ENCODE measurements at regions not wholly inside any gene's neighbourhood (a gene's known extent, or its start where the extent isn't known, plus 50 kb on each side); places are given as distances from the start of the nearest gene placed in this dataset.
A peak's percentile ranks its signal among the peaks of the same experiment; 100 is the strongest.

DNA sequence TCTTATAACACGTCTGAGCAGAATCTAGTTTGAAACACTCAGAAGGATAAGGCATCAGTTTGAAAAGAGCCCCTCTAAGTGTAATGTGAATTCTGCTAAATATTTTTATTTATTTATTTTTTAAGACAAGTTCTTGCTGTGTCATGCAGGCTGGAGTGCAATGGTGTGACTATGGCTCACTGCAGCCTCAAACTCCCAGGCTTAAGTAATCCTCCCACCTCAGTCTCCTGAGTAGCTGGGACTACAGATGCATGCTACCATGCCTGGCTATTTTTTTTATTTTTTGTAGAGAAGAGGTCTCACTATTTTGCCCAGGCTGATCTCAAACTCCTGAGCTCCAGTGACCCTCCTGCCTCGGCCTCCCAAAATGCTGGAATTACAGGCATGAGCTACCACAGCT, 225.9 kb upstream of the SEL1L start:
- WGBS, 4 donors, result 70 to 79% (median 77%) methylated on average over 2 of the region's 2 CpGs

DNA sequence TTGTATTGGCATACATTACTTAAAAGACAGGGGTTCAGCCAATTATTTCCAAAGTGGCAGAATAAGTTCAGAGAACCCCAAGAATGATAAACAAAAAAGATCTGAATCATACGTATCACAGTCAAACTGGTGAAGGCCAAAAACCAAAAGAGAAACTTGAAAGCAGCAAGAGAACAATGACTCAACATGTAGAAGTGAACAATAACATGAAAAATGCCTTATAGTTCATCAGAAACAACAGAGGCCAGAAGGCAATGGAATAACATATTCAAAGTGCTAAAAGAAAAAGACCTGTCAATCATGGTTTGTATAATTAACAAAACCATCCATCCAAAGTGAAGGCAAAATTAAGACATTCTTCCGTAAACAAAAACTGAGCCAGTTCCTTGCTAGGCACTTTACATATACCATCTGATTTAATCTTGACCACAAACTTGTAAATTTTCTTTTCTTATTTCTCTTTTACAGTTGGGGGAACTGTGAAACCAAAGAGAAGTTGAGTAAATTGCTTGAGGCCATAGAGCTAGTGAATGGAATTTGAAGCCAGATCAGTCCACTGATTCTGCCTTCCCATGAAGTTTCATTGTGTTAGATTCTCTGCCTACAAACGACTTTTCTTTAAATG, 232.1 kb upstream of the SEL1L start:
- Histone ChIP-seq H3K27ac (peak overlapping the region in 1 of 12 donors; percentile 44), H3K36me3 (no peaks in the 10 kb centered on the region), H3K4me3 (no peak overlapping the region), H3K9me3 (no peaks in the 10 kb centered on the region), H3K4me1 (peaks cover 0 to 19% (median 0%) of the 10 kb centered on the region in 12 donors), H3K27me3 (no peaks in the 10 kb centered on the region)
- ATAC-seq (no peak), DNase-seq (no peak)
- intact Hi-C loops (cut with DNase I), result no loop called here
- TF ChIP-seq, protein P1, sequence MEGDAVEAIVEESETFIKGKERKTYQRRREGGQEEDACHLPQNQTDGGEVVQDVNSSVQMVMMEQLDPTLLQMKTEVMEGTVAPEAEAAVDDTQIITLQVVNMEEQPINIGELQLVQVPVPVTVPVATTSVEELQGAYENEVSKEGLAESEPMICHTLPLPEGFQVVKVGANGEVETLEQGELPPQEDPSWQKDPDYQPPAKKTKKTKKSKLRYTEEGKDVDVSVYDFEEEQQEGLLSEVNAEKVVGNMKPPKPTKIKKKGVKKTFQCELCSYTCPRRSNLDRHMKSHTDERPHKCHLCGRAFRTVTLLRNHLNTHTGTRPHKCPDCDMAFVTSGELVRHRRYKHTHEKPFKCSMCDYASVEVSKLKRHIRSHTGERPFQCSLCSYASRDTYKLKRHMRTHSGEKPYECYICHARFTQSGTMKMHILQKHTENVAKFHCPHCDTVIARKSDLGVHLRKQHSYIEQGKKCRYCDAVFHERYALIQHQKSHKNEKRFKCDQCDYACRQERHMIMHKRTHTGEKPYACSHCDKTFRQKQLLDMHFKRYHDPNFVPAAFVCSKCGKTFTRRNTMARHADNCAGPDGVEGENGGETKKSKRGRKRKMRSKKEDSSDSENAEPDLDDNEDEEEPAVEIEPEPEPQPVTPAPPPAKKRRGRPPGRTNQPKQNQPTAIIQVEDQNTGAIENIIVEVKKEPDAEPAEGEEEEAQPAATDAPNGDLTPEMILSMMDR (IDR thresholded peaks at IDR 0.05), result no peak
- no peak for TF ChIP-seq POLR2A (IDR thresholded peaks at IDR 0.05)
- WGBS, 4 donors, result 71 to 78% (median 74%) methylated on average over 3 of the region's 3 CpGs

More for the DNA sequence above, 225.9 kb upstream of the SEL1L start:
- ATAC-seq (no peak), DNase-seq (no peak)
- Histone ChIP-seq H3K4me3 (no peak overlapping the region), H3K9me3 (peaks cover 0 to 9% (median 0%) of the 10 kb centered on the region in 12 donors), H3K36me3 (no peaks in the 10 kb centered on the region), H3K4me1 (no peaks in the 10 kb centered on the region), H3K27ac (no peak overlapping the region), H3K27me3 (no peaks in the 10 kb centered on the region)
- intact Hi-C loops (cut with DNase I), result no loop called here
- TF ChIP-seq POLR2A (IDR thresholded peaks at IDR 0.05), result no peak
- TF ChIP-seq, protein P1 (IDR thresholded peaks at IDR 0.05), result no peak

DNA sequence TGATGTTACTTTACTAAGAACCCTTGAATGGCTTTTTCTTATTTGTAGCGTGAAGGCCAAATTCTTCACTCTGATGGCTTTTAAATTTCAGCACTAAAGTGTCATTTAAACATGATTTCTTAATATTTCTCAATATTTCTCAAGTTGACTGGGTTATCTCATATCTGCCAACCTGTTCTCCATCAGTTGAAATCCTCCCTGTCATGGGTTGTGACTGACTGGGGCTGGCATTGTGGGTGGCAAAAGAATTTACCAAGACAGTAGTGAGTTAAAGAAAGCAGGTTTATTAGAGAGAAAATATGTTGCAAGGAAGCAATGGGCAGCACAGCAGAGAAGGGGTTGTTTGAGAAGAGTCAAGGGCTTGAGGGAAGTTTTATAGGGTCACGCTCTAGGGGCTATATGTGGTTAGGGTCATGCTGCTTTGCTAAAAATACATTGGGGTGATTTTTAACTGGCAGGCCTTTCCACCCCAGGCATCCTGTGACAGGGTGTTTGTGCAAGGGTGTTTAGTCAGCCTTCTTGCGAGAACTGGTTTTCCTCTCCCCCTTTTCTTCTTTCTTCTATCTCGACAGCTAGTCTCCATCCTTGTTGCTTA, 232.8 kb upstream of the SEL1L start:
- ATAC-seq (no peak), DNase-seq (no peak)
- WGBS, 4 donors, result 57 to 76% (median 70%) methylated on average over 4 of the region's 4 CpGs
- peak overlapping the region in 1 of 12 donors; percentile 44 for H3K27ac ChIP-seq
- peaks cover 0 to 25% (median 0%) of the 10 kb centered on the region in 12 donors for H3K4me1 ChIP-seq
- no peaks in the 10 kb centered on the region for H3K27me3 ChIP-seq
- no peak overlapping the region for H3K4me3 ChIP-seq
- no peak for TF ChIP-seq POLR2A (IDR thresholded peaks at IDR 0.05)
- TF ChIP-seq, protein P1 (IDR thresholded peaks at IDR 0.05), result no peak
- H3K36me3 ChIP-seq, result no peaks in the 10 kb centered on the region
- no peaks in the 10 kb centered on the region for H3K9me3 ChIP-seq
- intact Hi-C loops (cut with DNase I), result no loop called here

DNA sequence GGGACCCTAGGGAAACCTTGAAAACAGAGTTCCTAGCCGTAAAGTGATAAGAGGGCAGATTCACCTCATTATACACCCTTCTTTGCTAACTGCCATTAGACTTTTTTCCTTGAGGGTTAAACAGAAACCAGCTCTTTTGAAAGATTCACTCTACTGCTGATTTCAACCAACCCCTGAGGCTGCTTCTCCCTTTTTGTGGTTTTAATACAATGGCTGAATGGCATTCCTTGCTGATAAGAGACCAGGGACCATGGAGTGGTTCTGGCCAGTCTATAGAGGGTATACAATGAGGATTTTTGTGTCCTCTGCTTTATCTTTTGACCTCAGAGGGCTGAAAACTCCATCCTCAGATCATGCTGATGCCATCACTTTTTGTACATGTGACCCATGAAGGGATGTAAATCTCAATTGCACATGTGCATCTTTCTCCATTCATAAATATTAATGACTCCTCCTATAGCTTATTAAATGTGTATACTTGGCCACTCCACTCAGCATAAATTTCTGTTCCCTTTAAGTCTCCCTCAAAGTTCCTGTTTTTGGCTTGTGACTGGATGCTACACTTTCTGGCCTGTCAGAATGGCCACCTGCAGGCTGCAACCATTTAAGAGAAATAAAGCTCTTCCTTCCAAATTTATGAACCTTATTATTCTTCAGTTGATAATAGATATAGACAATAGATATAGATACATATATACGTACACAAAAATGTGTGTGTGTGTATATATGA, 233.8 kb upstream of the SEL1L start:
- no peaks in the 10 kb centered on the region for H3K36me3 ChIP-seq
- WGBS, 4 donors, result 81 to 89% (median 82%) methylated on average over 2 of the region's 2 CpGs
- no peak overlapping the region for H3K27ac ChIP-seq
- TF ChIP-seq, protein P1 (IDR thresholded peaks at IDR 0.05), result no peak
- no peak for TF ChIP-seq POLR2A (IDR thresholded peaks at IDR 0.05)
- intact Hi-C loops (cut with DNase I), result no loop called here
- no peaks in the 10 kb centered on the region for H3K9me3 ChIP-seq
- H3K27me3 ChIP-seq, result no peaks in the 10 kb centered on the region
- DNase-seq (no peak), ATAC-seq (no peak)
- no peak overlapping the region for H3K4me3 ChIP-seq
- H3K4me1 ChIP-seq, result peaks cover 0 to 29% (median 0%) of the 10 kb centered on the region in 12 donors
